GM18507 (cell line): ENCODE measurements at regions not wholly inside any gene's neighbourhood (a gene's known extent, or its start where the extent isn't known, plus 50 kb on each side); places are given as distances from the start of the nearest gene placed in this dataset.
"Not testable (repeated sequence)": the region's sequence is repeated elsewhere in the genome, so short reads cannot be mapped to it uniquely, and the experiment has no call there.

Experiments used
- DNase-seq: peaks from one replicate; pipeline ENCODE4 v3.0.0; 2011; ENCODE audit warnings: low read depth; ENCODE audit not compliant: insufficient read length; ENCODE audit errors: extremely low spot score
- FAIRE-seq: peaks from 2 replicates; lab custom pipeline; 2011; peaks lifted over from hg19 to GRCh38; lab: Jason Lieb, UNC

DNA sequence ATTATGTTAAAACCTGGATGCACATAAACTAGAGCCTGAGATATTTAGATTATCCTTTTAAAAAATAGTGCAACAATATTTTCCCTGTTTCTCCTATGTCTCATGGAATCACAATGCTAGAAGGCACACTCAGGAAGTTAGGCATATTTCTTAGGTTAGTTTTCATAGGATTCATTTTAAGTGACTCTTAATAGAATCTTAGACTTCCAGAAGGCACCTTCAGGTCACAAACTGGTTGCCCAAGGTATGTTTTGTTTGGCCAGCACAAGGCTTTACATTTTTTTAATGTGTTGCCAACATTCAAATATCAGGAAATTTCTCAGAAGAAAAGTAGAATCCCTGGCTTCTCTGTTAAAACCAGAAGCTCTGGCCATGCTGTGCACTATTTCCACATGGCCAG, 129.3 kb downstream of the LNPK start:
- no peak for FAIRE-seq
- no peak for DNase-seq

- FAIRE-seq (no peak), DNase-seq (no peak)
Measured at GRCh38 chr2:175872005-175872348, 130.1 kb downstream of the LNPK start.

GRCh38 chr2:175871331-175872004, 130.6 kb downstream of the LNPK start:
- DNase-seq = no peak

GRCh38 chr2:175865716-175866115, 136.4 kb downstream of the LNPK start:
- no peak for FAIRE-seq
- no peak for DNase-seq

More at GRCh38 chr2:175871331-175872004, 130.6 kb downstream of the LNPK start:
- no peak for FAIRE-seq

GRCh38 chr2:175864137-175864850, 137.8 kb downstream of the LNPK start:
- DNase-seq (no peak), FAIRE-seq (no peak)

- FAIRE-seq (no peak), DNase-seq (no peak)
Measured at GRCh38 chr2:175861958-175862357, 140.1 kb downstream of the LNPK start.

GRCh38 chr2:175855794-175856453, 146.1 kb downstream of the LNPK start:
- DNase-seq = no peak

DNA sequence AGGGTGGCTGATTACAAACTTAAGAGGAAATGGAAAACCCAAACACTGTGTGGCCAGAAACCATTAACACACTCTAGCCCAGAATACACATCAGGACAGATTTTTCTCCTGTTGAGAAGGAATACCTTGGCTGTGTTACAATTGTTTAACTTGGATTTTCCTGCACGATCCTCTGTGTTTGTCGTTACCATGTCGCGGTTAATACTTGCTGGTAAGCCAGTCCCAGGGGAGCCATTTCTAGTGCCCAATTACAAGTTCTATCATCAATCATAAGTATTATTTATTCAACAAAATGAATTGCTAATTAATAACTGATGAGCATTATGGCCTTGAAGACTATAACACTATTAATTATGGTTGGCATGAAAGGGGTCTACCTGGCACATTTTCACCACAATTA, 146.8 kb downstream of the LNPK start:
- no peak for FAIRE-seq
- DNase-seq = no peak

More at GRCh38 chr2:175855794-175856453, 146.1 kb downstream of the LNPK start:
- no peak for FAIRE-seq

GRCh38 chr2:175854665-175855064, 147.4 kb downstream of the LNPK start:
- DNase-seq (no peak), FAIRE-seq (no peak)

DNA sequence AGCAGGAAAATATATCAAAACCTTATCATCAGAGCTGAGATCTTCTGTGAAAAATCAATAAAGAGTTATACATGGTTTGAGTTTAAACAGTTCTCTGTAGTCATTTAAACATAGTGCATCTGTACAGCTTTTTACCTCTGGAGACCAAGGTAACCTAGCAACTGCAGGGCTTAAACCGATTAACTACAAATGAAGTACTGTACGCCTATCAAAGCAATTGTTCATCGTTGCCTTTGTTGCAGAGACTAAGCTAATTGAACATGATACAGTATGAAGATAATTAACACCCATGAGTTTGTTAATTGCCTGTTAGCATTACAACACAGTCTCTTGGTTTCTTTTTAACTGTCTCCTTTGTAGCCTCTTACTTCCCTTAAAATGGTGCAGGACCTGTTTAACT, 147.9 kb downstream of the LNPK start:
- DNase-seq (no peak), FAIRE-seq (no peak)

DNA sequence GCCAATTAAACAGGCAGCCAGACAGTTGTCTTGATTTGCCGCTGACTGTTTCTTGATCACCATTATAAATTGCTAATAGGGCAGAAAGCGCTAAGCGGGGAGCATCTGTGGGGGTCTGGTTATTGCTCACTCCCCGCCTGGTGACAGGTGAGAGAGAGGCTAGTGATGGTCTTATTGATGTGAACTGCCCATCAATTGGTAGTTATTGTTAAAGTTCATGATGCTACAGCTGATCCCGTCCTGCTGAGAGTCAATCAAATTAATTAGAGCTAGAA, 148.5 kb downstream of the LNPK start:
- no peak for DNase-seq
- no peak for FAIRE-seq

DNA sequence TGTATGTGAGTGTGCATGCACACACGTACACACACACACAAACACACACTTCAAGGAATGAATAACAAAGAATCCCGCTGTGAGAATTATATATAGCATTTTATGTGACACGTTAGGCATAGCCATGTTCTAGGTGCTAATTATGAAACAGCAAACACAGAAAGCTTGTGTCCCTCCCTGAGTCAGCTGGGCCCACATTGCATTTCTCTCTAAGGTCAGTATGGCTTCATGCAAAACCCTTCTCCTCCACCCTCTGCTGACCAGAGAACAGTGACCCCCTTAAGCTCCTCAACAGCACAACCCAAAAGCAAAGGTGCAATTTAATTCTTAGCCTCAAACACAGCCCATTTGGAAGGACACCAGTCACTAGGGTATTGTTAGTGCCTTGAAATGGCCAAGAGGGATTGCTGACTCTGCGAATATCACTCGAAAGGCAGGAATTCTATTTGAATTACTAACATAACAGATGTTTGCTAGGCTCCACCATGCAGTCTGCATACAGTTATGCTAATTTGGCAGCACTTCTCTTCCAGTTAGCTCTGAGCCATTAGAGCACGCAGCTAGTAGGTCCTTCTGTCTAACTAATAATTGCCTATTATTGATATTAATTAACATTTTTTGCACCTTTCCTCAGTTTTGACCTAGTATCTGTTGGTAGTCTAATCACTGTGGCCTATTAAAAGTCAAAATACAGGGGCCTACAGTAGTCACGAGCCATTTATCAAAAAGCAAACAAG, 149.0 kb downstream of the LNPK start:
- no peak for DNase-seq
- FAIRE-seq = no peak

- FAIRE-seq (no peak), DNase-seq (no peak)
Measured at GRCh38 chr2:175847128-175847527, 154.9 kb downstream of the LNPK start.

- no peak for FAIRE-seq
- no peak for DNase-seq
Measured at GRCh38 chr2:175844169-175844568, 157.9 kb downstream of the LNPK start.

DNA sequence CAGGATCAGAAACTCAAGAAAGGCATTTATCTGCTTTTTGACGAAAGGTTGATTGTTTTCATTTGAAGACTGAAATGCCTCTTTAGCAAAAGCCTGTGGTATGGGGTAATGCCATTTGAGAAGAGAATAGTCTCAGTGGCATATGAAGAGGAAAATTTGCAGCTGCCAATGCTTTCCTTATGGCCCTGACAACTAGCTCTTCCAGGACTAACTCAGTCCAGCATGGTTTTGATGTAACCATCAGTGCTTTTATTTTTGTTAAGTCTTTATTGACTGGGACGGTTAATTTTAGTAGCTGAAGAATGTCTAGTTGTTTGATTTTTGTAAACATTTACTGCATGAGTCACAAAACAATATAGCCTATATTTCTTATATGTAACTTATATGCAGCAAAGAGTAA, 158.4 kb downstream of the LNPK start:
- FAIRE-seq = no peak
- DNase-seq = no peak

- DNase-seq (no peak), FAIRE-seq (no peak)
Measured at GRCh38 chr2:175842996-175843395, 159.1 kb downstream of the LNPK start.

DNA sequence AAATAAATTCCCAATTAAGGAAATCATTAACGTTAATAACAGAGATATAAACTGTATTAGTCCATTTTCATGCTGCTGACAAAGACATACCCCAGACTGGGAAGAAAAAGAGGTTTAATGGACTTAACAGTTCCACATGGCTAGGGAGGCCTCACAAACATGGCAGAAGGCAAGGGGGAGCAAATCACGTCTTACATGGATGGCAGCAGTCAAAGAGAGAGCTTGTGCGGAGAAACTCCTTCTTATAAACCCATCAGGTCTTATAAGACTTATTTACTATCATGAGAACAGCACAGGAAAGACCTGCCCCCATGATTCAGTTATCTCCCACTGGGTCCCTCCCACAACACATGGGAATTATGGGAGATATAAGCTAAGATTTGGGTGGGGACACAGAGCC, 161.3 kb downstream of the LNPK start:
- not testable (repeated sequence) for DNase-seq, FAIRE-seq

DNA sequence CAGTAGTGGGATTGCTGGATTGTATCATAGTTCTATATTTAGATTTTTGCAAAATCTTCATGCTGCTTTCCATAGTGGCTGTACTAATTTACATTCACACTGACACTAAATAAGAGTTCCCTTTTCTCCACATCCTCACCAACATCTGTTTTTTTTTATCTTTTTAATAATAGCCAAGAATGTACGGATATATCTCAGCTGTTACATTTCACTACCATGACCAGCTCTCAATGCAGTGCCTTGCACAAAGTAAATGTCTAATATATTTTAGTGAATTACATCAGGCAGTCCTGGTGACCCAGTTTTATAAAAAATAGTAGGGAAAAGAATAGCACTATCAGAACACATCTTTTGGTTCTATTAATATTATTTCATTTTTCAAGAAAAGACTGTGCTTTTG, 161.8 kb downstream of the LNPK start:
- no peak for DNase-seq
- no peak for FAIRE-seq

DNA sequence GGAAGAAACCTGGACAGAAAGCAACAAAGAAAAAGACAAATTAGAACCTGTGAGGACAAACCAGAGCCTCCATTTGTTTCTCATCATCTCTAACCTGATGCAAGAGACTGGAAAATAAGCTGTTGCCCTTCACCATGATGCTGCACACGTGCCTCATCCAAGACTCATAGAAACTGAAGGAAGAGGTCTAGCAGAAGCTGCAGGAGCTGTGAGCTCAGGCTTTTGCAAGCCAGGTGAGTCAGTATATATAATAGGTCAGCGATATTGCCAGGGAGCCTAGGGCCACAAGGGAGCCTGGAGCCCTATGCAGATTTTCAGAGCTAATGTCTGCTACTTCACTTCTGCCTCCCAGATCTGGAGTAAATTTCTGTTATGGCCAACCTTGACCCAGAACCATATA, 163.1 kb downstream of the LNPK start:
- no peak for FAIRE-seq
- no peak for DNase-seq

DNA sequence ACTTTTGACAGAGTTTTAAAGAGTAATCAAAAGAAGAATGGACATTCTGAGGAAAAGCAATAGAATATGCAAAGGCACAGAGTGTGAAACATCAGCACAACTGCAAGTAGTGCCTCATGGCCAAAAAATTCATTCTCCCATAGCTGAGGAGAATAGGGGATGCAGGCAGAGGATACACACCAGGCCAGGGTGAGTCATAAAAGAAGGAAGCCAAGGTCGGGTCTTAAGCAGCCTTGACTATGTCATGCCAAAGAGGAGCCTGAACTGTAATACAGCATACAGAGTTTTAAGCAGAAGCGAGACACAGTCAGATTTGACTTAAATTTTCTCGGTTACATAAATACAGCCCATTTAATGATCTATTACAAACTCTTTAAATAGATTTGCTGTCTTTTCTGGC, 165.0 kb downstream of the LNPK start:
- FAIRE-seq (no peak), DNase-seq (no peak)
